ENCODE measurements at regions not wholly inside any gene's neighbourhood (a gene's known extent, or its start where the extent isn't known, plus 50 kb on each side); places are given as distances from the start of the nearest gene placed in this dataset.
"Not testable (repeated sequence)": the region's sequence is repeated elsewhere in the genome, so short reads cannot be mapped to it uniquely, and the experiment has no call there.

GRCh38 chr6:21759721-21760120, 166.2 kb downstream of the SOX4 start:
- H3K4me1 ChIP-seq (ENCODE audit: control insufficient read depth in 1 of 2, low read depth in 2 of 2) = peaks cover 0 to 7% of the 10 kb centered on the region in 2 donors
- DNase-seq (ENCODE audit: low spot score) = no peak
- no peaks in the 10 kb centered on the region for H3K9me3 ChIP-seq
- TF ChIP-seq CTCF (IDR thresholded peaks at IDR 0.05) = no peak
- H3K36me3 ChIP-seq = no peaks in the 10 kb centered on the region
- H3K27me3 ChIP-seq (replicated peaks; ENCODE audit: insufficient read depth) = no peaks in the 10 kb centered on the region
- H3K4me3 ChIP-seq = no peak overlapping the region
- ATAC-seq (ENCODE audit: insufficient number of reproducible peaks, low FRiP score, low read depth) = no peak
- H3K27ac ChIP-seq = no peak overlapping the region

DNA sequence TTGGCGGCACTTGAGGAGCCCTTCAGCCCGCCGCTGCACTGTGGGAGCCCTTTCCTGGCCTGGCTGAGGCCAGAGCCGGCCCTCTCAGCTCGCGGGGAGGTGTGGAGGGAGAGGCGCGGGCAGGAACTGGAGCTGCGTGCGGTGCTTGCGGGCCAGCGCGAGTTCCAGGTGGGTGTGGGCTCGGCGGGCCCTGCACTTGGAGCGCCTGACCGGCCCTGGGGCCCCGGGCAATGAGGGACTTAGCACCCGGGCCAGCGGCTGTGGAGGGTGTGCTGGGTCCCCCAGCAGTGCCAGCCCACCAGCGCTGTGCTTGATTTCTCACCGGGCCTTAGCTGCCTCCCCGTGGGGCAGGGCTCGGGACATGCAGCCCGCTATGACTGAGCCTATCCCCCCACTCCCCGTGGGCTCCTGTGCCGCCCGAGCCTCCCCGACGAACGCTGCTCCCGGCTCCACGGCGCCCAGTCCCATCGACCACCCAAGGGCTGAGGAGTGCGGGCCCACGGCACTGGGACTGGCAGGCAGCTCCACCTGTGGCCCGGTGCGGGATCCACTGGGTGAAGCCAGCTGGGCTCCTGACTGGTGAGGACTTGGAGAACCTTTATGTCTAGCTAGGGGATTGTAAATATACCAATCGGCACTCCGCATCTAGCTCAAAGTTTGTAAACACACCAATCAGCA, 167.6 kb downstream of the SOX4 start:
- H3K27ac ChIP-seq; H3K36me3 ChIP-seq; ATAC-seq (ENCODE audit: insufficient number of reproducible peaks, low FRiP score, low read depth); H3K9me3 ChIP-seq; H3K27me3 ChIP-seq (replicated peaks; ENCODE audit: insufficient read depth); DNase-seq (ENCODE audit: low spot score); H3K4me1 ChIP-seq (ENCODE audit: control insufficient read depth in 1 of 2, low read depth in 2 of 2); H3K4me3 ChIP-seq: not testable (repeated sequence)

GRCh38 chr6:21764989-21765388, 171.4 kb downstream of the SOX4 start:
- Histone ChIP-seq H3K36me3 (no peaks in the 10 kb centered on the region), H3K4me1 (ENCODE audit: control insufficient read depth in 1 of 2, low read depth in 2 of 2) (peaks cover 14 to 26% of the 10 kb centered on the region in 2 donors), H3K4me3 (no peak overlapping the region), H3K27ac (no peak overlapping the region), H3K27me3 (replicated peaks; ENCODE audit: insufficient read depth) (no peaks in the 10 kb centered on the region), H3K9me3 (no peaks in the 10 kb centered on the region)
- TF ChIP-seq CTCF (IDR thresholded peaks at IDR 0.05) = no peak
- no peak for DNase-seq (ENCODE audit: low spot score)
- peak; percentile 21 for ATAC-seq (ENCODE audit: insufficient number of reproducible peaks, low FRiP score, low read depth)

DNA sequence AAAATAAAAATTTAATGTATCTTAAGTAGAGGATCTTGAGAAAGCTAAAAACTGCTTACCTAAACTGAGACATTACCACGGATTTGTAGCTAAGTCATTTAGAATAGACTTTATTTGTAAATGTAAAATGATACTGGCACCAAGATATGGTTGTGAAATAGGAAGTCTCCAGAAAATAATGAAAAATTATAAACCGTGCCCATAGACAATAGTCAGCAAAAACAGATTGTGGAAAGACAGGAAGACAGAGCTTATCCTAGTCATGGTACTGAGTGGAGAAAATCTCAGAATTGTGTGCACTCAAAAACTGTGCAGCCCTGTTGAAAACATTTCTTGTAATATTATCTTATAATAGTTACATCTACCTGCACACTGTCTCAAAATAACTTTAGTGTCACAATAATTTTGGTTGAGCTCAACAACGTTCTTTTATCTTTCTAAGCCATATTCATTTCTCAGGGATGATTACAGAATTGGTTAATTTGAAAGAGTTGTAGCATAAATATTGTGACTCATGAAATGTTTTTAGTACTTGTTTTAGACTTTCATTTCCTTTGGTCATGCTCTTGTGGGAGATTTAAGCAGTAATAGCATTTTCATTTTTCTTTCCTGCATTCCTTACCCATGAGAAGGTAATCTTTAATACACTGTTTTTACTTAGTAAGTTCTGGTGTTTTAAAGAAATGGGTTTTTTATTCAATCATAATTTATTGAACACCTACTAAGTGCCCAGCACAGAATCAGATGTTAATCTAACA, 174.5 kb downstream of the SOX4 start:
- H3K9me3 ChIP-seq = no peaks in the 10 kb centered on the region
- DNase-seq (ENCODE audit: low spot score) (no peak), ATAC-seq (ENCODE audit: insufficient number of reproducible peaks, low FRiP score, low read depth) (peak; percentile 41)
- no peak overlapping the region for H3K4me3 ChIP-seq
- H3K4me1 ChIP-seq (ENCODE audit: control insufficient read depth in 1 of 2, low read depth in 2 of 2) = peaks cover 17 to 52% of the 10 kb centered on the region in 2 donors
- H3K36me3 ChIP-seq = no peaks in the 10 kb centered on the region
- peak overlapping the region in 1 of 2 donors; percentile 56 for H3K27ac ChIP-seq
- no peak for TF ChIP-seq CTCF (IDR thresholded peaks at IDR 0.05)
- H3K27me3 ChIP-seq (replicated peaks; ENCODE audit: insufficient read depth) = no peaks in the 10 kb centered on the region

DNA sequence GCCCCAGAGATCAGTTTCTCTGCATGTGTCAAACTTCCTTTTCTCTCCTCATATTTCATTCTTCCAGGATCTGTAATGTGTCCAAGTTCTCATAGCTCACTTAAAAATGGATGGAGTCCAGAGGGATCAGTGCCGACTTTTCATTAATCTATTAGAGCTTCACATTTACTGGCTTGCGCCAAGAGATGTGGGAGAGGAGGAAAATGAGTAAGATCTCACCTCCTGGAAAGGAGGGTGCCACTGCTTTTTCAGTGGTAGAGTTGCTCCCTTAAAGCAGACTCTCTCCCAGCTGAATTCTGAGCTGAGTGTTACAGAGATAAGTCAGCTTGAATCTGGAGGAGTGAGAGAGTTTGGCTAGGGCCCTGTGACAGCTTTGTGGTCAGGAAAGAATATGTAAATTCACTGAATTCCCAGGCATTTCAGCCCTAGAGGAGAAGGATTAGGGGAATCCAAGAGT, 175.9 kb downstream of the SOX4 start:
- H3K27me3 ChIP-seq (replicated peaks; ENCODE audit: insufficient read depth) = no peaks in the 10 kb centered on the region
- no peak for TF ChIP-seq CTCF (IDR thresholded peaks at IDR 0.05)
- peak overlapping the region; percentile 23 to 56 for H3K27ac ChIP-seq
- H3K36me3 ChIP-seq = no peaks in the 10 kb centered on the region
- no peak for ATAC-seq (ENCODE audit: insufficient number of reproducible peaks, low FRiP score, low read depth)
- H3K4me1 ChIP-seq (ENCODE audit: control insufficient read depth in 1 of 2, low read depth in 2 of 2) = peaks cover 17 to 53% of the 10 kb centered on the region in 2 donors
- H3K9me3 ChIP-seq = no peaks in the 10 kb centered on the region
- H3K4me3 ChIP-seq = no peak overlapping the region
- DNase-seq (ENCODE audit: low spot score) = no peak
